Liver (tissue), 8 donors: ENCODE measurements at regions not wholly inside any gene's neighbourhood (a gene's known extent, or its start where the extent isn't known, plus 50 kb on each side); places are given as distances from the start of the nearest gene placed in this dataset.
"Not testable (repeated sequence)": the region's sequence is repeated elsewhere in the genome, so short reads cannot be mapped to it uniquely, and the experiment has no call there.

Experiments
- DNase-seq: peaks from one replicate; pipeline ENCODE4 v3.0.0-alpha.2; 2017; ENCODE audit warnings: low spot score
- H3K27ac ChIP-seq, 2 donors: one replicate each; pipeline ENCODE4 v1.7.0; 2013; ENCODE audit warnings: inconsistent platforms in 2 of 2, low read length in 2 of 2, control low read depth in 1 of 2, low read depth in 1 of 2, mild to moderate bottlenecking in 1 of 2
- H3K27me3 ChIP-seq, 4 donors: one replicate each; pipeline versions ENCODE4 v1.6.1 to v1.7.0; 2013; ENCODE audit warnings: low read length in 3 of 4, inconsistent platforms in 1 of 4, mild to moderate bottlenecking in 1 of 4, moderate library complexity in 1 of 4; ENCODE audit not compliant: control insufficient read depth in 4 of 4, insufficient read depth in 4 of 4
- H3K36me3 ChIP-seq, 4 donors: one replicate each; pipeline versions ENCODE4 v1.6.1 to v1.7.0; 2013; ENCODE audit warnings: low read length in 3 of 4, mild to moderate bottlenecking in 3 of 4, low read depth in 1 of 4, moderate library complexity in 1 of 4; ENCODE audit not compliant: control insufficient read depth in 4 of 4, insufficient read depth in 3 of 4
- H3K4me1 ChIP-seq, 4 donors: one replicate each; pipeline versions ENCODE4 v1.6.1 to v1.7.0; 2013; ENCODE audit warnings: low read length in 3 of 4, mild to moderate bottlenecking in 3 of 4, moderate library complexity in 1 of 4; ENCODE audit not compliant: control insufficient read depth in 4 of 4, insufficient read depth in 4 of 4
- H3K4me3 ChIP-seq, 3 donors: one replicate each; pipeline versions ENCODE4 v1.6.1 to v1.7.0; 2013; ENCODE audit warnings: low read length in 3 of 3, control low read depth in 1 of 3, low read depth in 1 of 3, mild to moderate bottlenecking in 1 of 3
- H3K9ac ChIP-seq, 2 donors: one replicate each; pipeline ENCODE4 v1.7.0; 2013; ENCODE audit warnings: low read length in 2 of 2, mild to moderate bottlenecking in 2 of 2, moderate library complexity in 2 of 2, control low read depth in 1 of 2, low read depth in 1 of 2
- H3K9me3 ChIP-seq, 4 donors: one replicate each; pipeline versions ENCODE4 v1.6.1 to v1.7.0; 2013; ENCODE audit warnings: low read length in 3 of 4; ENCODE audit not compliant: control insufficient read depth in 4 of 4
- CTCF ChIP-seq: fragments of 150-350 bp; IDR thresholded peaks from 2 replicates; pipeline ENCODE4 v1.5.1; 2017; ENCODE audit warnings: improper control_type of control experiment, low read depth, low read length; ENCODE audit not compliant: missing input control
- FOXA2 ChIP-seq: IDR thresholded peaks from 2 replicates; pipeline ENCODE4 v1.6.1; 2016; ENCODE audit warnings: antibody characterized with exemption
- GABPA ChIP-seq, 2 donors: IDR thresholded peaks in 1 of 2; conservative IDR thresholded peaks in 1 of 2; 2 replicates each; pipeline ENCODE4 v1.6.1; 2016; ENCODE audit warnings: antibody characterized with exemption in 2 of 2, mild to moderate bottlenecking in 1 of 2, moderate library complexity in 1 of 2
- HNF4A ChIP-seq, 2 donors: conservative IDR thresholded peaks; 2 replicates each; pipeline ENCODE4 v1.6.1; 2016; ENCODE audit warnings: antibody characterized with exemption in 2 of 2, mild to moderate bottlenecking in 2 of 2
- HNF4G ChIP-seq: IDR thresholded peaks from 2 replicates; pipeline ENCODE4 v1.6.1; 2016; ENCODE audit warnings: antibody characterized with exemption
- JUND ChIP-seq, 2 donors: IDR thresholded peaks; 2 replicates each; pipeline ENCODE4 v1.6.1; 2016; ENCODE audit warnings: antibody characterized with exemption in 2 of 2
- NR2F2 ChIP-seq: IDR thresholded peaks from 2 replicates; pipeline ENCODE4 v1.6.1; 2016; ENCODE audit warnings: antibody characterized with exemption
- REST ChIP-seq: IDR thresholded peaks from 2 replicates; pipeline ENCODE4 v1.6.1; 2016; ENCODE audit warnings: antibody characterized with exemption, mild to moderate bottlenecking
- TAF1 ChIP-seq: conservative IDR thresholded peaks from 2 replicates; pipeline ENCODE4 v1.6.1; 2016; ENCODE audit warnings: antibody characterized with exemption, mild to moderate bottlenecking
- ZBTB33 ChIP-seq: IDR thresholded peaks from 2 replicates; pipeline ENCODE4 v1.6.1; 2016; ENCODE audit warnings: antibody characterized with exemption
- WGBS: extraction: QIAGEN DNeasy Blood & Tissue Kit; methylation state at CpG from one replicate; pipeline ENCODE4 v1.1.7; 2013; 5-methylcytosine and 5-hydroxymethylcytosine counted together
- donor health status: healthy.
- donor health status: healthy.
- donor health status: healthy.
- donor health status: healthy.
- donor health status: healthy.

GRCh38 chr5:56631719-56632118 is 183.6 kb upstream of the MAP3K1 start:
- no peaks in the 10 kb centered on the region for H3K9me3 ChIP-seq
- TF ChIP-seq HNF4G: no peak
- no peak for TF ChIP-seq JUND (IDR thresholded peaks at IDR 0.05)
- no peak for TF ChIP-seq CTCF
- no peak for TF ChIP-seq ZBTB33
- TF ChIP-seq FOXA2: no peak
- TF ChIP-seq REST: no peak
- no peaks in the 10 kb centered on the region for H3K27me3 ChIP-seq
- no peak overlapping the region for H3K9ac ChIP-seq
- peaks cover 0 to 5% (median 4%) of the 10 kb centered on the region in 4 donors for H3K4me1 ChIP-seq
- no peak for DNase-seq
- 58% methylated on average over 2 of the region's 2 CpGs for WGBS
- H3K27ac ChIP-seq: no peak overlapping the region
- no peak overlapping the region for H3K4me3 ChIP-seq
- no peaks in the 10 kb centered on the region for H3K36me3 ChIP-seq

- not testable (repeated sequence) for H3K27ac ChIP-seq, H3K4me3 ChIP-seq, H3K9me3 ChIP-seq, H3K9ac ChIP-seq, H3K4me1 ChIP-seq, DNase-seq, H3K36me3 ChIP-seq, H3K27me3 ChIP-seq
- WGBS: 94% methylated on average over 4 of the region's 4 CpGs
Measured at GRCh38 chr5:56628616-56629015, 186.7 kb upstream of the MAP3K1 start.

- H3K9me3 ChIP-seq: no peaks in the 10 kb centered on the region
- 67% methylated on average over 2 of the region's 2 CpGs for WGBS
- no peak overlapping the region for H3K27ac ChIP-seq
- H3K4me1 ChIP-seq: no peaks in the 10 kb centered on the region
- no peaks in the 10 kb centered on the region for H3K36me3 ChIP-seq
- H3K4me3 ChIP-seq: no peak overlapping the region
- TF ChIP-seq NR2F2 (no peak), REST (no peak), TAF1 (no peak), HNF4G (no peak), GABPA (IDR thresholded peaks at IDR 0.05 in 1 of 2, conservative IDR thresholded peaks at IDR 0.05 in 1 of 2) (no peak), HNF4A (conservative IDR thresholded peaks at IDR 0.05) (no peak)
- no peak for DNase-seq
- H3K9ac ChIP-seq: no peak overlapping the region
- no peaks in the 10 kb centered on the region for H3K27me3 ChIP-seq
Measured at GRCh38 chr5:56625541-56625940, 189.8 kb upstream of the MAP3K1 start.
